22Rv1 (cell line): ENCODE measurements at regions not wholly inside any gene's neighbourhood (a gene's known extent, or its start where the extent isn't known, plus 50 kb on each side); places are given as distances from the start of the nearest gene placed in this dataset.

Experiments
- H3K27ac ChIP-seq: fragments of 450-650 bp; 2 replicates; pipeline ENCODE4 v1.5.1; 2017
- ZFX ChIP-seq: fragments of 450-650 bp; IDR thresholded peaks from 2 replicates; pipeline ENCODE4 v1.6.1; 2017; ENCODE audit warnings: antibody characterized with exemption, borderline replicate concordance
- TF ChIP-seq, protein P1 (sequence below): fragments of 450-650 bp; IDR thresholded peaks from 2 replicates; pipeline ENCODE4 v1.5.1; 2017; ENCODE audit warnings: mild to moderate bottlenecking

DNA sequence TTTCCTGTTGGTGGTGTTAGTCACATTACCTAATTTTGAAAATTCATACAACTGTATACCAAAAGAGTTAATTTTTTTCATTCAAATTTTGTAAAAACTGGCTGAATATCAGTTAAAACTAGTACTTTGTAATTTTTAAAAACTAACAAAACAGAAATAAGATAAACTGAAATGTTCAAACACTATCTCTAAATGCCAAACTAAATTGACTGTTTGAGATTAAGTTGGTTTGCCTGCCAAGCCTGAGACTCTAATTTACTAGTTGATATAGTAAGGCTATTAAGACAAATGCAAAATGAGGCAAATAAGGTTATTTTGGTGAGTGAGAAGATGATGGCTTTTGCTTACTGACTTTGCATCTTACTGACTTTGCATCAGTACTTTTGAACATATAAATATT is 1134.9 kb upstream of the LRRN3 start:
- no peak overlapping the region for H3K27ac ChIP-seq
- TF ChIP-seq, protein P1, sequence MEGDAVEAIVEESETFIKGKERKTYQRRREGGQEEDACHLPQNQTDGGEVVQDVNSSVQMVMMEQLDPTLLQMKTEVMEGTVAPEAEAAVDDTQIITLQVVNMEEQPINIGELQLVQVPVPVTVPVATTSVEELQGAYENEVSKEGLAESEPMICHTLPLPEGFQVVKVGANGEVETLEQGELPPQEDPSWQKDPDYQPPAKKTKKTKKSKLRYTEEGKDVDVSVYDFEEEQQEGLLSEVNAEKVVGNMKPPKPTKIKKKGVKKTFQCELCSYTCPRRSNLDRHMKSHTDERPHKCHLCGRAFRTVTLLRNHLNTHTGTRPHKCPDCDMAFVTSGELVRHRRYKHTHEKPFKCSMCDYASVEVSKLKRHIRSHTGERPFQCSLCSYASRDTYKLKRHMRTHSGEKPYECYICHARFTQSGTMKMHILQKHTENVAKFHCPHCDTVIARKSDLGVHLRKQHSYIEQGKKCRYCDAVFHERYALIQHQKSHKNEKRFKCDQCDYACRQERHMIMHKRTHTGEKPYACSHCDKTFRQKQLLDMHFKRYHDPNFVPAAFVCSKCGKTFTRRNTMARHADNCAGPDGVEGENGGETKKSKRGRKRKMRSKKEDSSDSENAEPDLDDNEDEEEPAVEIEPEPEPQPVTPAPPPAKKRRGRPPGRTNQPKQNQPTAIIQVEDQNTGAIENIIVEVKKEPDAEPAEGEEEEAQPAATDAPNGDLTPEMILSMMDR, result no peak
- TF ChIP-seq ZFX, result no peak

DNA sequence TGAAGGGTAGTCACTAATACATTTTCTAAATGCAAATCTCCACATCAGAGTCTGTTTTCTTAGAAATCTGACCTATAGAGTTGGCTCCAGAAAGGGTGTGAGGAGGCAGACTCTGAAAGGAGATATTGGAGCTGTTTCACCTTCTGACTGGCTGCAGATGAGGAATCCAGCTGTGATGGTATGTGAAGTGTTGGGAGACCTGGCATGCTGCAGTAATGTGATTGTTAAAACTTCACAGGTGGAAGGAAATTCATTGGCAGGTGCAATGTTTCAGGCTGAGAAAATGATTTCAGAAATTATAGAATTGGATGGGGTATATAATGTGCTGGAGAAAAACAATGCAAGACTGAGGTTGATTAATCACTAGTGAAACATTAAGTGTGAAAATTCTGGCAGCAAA is 1134.0 kb upstream of the LRRN3 start:
- TF ChIP-seq, protein P1, result no peak
- no peak for TF ChIP-seq ZFX
- no peak overlapping the region for H3K27ac ChIP-seq

DNA sequence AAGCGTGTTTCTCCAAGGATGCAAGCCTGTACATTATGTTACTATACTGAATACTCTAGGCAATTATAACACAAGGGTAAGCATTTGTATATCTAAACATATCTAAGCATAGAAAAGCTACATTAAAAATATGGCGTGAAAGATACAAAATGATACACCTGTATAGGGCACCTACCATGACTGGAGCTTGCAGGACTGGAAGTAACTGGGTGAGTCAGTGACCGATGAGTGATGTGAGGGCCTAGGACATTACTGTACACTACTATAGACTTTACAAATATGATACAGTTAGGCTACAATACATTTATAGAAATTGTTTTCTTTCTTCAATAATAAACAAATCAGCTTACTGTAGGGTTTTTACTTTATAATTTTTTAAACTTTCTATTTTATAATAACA is 1127.2 kb upstream of the LRRN3 start:
- TF ChIP-seq, protein P1, result no peak
- no peak for TF ChIP-seq ZFX
- no peak overlapping the region for H3K27ac ChIP-seq

DNA sequence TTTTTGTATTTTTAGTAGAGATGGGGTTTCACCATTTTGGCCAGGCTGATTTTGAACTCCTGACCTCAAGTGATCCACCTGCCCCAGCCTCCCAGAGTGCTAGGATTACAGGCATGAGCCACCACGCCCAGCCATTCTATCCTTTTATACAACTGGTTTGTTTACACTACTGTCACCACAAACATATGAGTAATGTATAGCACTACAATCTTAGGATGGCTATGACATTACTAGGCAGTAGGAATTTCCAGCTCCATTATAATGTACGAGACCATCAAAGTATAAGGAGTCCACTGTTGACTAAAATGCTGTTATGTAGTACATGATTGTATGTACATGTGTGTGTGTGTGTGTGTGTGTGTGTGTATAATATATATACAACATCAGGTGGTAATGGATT is 1126.1 kb upstream of the LRRN3 start:
- no peak overlapping the region for H3K27ac ChIP-seq
- TF ChIP-seq, protein P1, result no peak
- TF ChIP-seq ZFX, result no peak

DNA sequence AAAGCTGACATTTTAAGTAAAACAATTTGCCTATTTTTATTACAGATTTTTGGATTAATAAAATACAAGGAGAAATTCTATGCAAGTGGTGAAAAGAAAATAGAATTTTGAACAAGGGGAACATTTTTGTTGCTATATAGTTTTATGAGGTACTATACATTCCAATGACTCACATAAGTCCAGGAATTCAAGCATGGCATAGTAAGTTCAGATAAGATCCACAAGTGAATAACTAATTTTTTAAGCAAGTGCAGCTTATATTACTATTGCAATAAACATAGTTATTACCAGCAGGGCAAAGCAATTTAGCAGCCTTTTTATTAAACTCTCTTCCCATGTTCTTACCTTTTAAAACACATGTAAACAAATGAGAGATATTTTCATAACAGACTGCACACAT is 1123.5 kb upstream of the LRRN3 start:
- TF ChIP-seq, protein P1, result no peak
- TF ChIP-seq ZFX, result no peak
- H3K27ac ChIP-seq, result no peak overlapping the region

DNA sequence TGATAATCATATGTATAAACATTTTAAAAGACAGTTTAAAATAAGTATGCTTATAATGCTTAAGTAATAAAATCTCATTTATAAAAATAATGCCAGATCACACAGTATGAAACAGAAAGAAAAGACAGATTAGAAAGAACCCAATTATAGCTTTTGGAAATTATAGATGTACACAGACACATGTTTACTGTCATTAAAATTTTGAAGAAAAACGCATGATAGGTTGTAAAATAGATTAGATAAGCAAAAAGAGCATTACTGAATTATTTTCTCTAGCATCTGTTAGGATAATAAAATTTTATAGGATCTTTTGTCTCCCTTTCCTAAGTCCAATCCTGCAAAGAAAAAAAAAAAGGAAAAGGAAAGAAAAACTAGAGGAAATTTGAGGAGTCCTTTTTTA is 1107.3 kb upstream of the LRRN3 start:
- TF ChIP-seq, protein P1, result no peak
- no peak for TF ChIP-seq ZFX
- no peak overlapping the region for H3K27ac ChIP-seq

DNA sequence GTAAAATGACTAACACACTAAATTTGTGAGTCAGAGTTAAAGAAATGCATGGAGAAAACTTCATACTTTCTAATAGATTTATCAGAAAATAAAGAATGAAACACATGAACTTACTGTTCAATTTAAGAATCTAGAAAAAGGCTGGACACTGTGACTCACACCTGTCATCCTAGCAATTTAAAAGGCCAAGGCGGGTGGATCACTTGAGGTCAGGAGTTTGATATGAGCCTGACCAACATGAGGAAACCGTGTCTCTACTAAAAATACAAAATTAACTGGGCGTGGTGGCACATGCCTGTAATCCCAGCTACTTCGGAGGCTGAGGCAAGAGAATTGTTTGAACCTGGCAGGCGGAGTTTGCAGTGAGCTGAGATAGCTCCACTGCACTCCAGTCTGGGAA is 1106.2 kb upstream of the LRRN3 start:
- no peak overlapping the region for H3K27ac ChIP-seq
- TF ChIP-seq, protein P1, result no peak
- no peak for TF ChIP-seq ZFX
